GM18498 (cell line): ENCODE measurements at regions not wholly inside any gene's neighbourhood (a gene's known extent, or its start where the extent isn't known, plus 50 kb on each side); places are given as distances from the start of the nearest gene placed in this dataset.

Experiments
- ATAC-seq: cut with Tn5 transposase; IDR thresholded peaks from one replicate; pipeline ENCODE4 v1.9.1; 2021; ENCODE audit warnings: mild to moderate bottlenecking, moderate library complexity; ENCODE audit not compliant: unreplicated experiment

GRCh38 chr12:43052441-43052840 lies 462.9 kb upstream of the PRICKLE1 start:
- no peak for ATAC-seq

- no peak for ATAC-seq
These were observed 454.7 kb upstream of the PRICKLE1 start for GRCh38 chr12:43044241-43044640.

GRCh38 chr12:43038991-43039390 lies 449.4 kb upstream of the PRICKLE1 start:
- no peak for ATAC-seq

DNA sequence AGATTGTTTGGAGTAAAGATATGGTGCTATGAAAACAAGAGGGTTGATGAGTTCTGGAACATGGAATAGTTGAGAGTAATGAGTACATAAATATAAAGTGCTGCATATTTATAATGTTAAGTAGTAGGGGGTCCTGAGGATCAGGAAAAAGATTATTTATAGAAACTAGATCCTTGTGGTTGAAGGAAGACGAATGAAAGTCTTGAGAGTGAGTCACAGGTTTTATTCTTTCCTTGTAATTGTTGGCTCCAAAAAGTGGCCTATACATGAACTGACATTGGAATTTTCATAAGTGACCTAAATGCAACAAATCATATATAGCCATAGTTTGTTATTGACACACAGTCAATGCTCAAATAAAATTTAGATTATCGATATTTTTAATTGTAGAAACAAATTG lies 440.4 kb upstream of the PRICKLE1 start:
- ATAC-seq: no peak

GRCh38 chr12:43028826-43029225 lies 439.3 kb upstream of the PRICKLE1 start:
- ATAC-seq: no peak

DNA sequence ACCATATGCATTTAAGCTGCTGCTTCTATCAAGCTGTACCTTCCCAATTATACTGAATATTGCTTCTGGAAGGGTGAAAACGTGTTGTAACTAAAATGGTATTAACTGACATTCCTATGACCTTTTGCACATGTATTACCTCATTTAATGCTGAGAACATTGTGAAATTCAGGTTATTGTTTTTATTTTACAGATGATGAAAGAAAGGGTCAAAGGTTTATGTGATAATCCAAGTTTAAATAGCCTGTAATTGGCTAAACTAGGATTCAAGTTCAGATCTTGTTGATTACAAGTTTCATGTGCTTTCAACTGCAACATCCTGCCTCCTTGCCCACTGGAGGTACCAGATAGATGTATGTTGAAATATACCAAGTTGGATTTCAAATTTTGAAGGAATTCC lies 433.3 kb upstream of the PRICKLE1 start:
- ATAC-seq: no peak

DNA sequence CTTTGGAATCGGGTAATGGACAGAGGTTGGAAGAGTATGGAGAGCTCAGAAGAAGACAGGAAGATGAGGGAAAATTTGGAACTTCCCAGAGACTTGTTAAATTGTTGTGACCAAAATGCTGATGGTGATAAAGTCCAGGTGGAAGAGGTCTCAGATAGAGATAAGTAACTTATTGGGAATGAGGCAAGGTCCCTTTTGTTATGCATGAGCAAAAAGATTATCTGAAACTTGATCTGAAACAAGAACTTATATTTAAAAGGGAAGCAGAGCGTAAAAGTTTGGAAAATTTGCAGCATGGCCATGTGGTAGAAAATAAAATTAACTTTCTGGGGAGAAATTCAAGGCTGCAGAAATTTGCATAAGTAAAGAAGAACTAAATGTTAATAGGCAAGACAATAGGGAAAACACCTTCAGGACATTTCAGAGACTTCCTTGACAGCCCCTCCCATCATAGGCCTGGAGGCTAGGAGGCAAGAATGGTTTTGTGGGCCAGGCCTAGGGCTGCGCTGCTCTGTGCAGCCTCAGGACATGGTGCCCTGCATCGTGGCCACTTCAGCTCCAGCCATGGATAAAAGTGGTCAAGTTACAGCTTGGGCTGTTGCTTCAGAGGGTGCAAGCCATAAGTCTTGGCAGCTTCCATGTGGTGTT lies 425.7 kb upstream of the PRICKLE1 start:
- ATAC-seq: no peak

DNA sequence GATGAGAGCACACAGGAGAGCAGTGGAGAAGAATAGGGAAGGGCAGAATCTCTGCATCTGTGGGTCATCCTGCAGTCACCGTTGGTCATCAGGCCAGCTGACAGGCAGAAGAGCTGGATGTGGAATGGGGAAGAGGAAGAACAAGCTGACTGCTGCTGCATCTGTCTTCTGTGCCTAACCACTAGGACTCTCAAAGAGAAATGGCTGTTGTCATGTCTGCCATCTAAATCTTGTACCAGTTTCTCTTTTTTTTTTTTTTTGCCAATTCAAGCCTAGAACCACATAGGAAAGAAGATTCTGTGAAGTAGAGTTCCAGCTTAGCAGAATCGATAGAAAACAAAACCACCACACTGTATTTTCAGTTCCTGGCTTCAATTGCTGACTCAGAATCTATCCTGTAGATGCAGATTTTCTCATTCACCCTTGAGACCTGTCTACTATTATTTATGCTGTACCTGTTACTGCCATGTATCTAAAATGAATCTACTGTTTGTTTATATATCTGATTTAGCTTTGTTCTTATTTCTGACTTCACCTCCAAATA lies 421.9 kb upstream of the PRICKLE1 start:
- peak; percentile 98 for ATAC-seq

- no peak for ATAC-seq
These were observed 420.3 kb upstream of the PRICKLE1 start for GRCh38 chr12:43009846-43010240.

- ATAC-seq: no peak
These were observed 419.7 kb upstream of the PRICKLE1 start for GRCh38 chr12:43008953-43009845.

- no peak for ATAC-seq
These were observed 415.4 kb upstream of the PRICKLE1 start for GRCh38 chr12:43004908-43005307.

DNA sequence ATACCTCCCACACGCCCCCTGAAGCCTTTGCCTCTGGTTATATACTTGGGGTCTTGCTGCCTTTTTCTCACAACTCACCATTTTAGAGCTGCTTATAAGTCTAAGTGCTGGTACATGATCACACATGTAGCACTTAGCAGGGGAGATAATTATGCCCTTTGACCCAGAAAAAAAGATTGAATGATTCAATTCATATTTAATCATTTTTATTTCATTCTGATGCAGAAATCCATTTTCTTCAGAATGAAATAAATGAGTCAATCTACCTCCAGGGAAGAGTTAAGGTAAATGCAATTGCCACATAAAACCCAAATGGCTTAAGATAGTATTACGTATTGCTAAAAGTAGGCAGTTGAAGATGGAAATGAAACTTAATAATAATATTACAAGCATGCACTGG lies 414.6 kb upstream of the PRICKLE1 start:
- ATAC-seq: no peak

DNA sequence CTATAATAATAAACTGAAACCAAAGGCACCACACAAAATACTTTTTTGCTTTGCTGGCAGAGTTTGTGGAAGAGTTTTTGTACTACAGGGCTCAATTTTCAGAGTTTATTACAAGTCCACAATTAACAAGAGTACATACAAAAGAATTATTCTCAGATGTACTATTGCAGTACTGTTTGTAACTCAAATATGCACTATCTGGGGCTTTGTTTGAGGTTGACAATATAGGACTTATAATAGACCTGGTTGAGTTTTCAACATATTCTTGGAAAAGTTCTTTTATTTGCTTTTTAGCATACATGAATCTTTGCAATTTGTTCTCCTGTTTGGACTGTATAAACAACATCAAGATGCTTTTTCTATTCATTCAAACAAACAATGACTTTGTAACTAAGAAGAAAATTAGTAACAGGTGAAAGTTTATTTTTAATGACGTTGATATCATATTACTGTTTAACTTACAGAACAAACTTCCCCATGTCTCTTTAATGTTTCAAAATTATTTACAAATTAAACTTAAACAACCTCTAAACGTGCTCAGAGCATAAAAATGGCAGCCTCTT lies 407.4 kb upstream of the PRICKLE1 start:
- no peak for ATAC-seq

DNA sequence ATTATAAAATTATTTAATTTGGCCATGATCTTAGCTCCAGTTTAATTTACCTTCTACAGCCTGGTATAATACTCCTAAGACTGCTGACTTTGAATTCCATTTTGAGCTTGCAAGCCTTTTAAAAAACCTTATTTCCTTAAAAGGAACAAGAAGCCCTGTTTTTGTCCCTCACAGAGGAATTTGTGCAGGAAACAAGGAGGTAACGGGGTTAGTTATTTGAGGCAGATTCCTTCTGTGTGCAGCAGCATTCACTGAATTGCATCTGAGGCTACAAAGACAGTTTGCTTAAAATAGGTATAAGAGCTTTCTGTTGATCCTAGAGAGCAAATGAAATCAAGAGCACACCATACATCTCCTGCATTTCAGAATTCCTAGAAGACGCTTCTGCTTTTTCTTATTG lies 403.3 kb upstream of the PRICKLE1 start:
- no peak for ATAC-seq

GRCh38 chr12:42990387-42990786 lies 400.8 kb upstream of the PRICKLE1 start:
- ATAC-seq: no peak

- ATAC-seq: no peak
These were observed 397.7 kb upstream of the PRICKLE1 start for GRCh38 chr12:42987216-42987650.

GRCh38 chr12:42985506-42985905 lies 396.0 kb upstream of the PRICKLE1 start:
- ATAC-seq: no peak

GRCh38 chr12:42982828-42983227 lies 393.3 kb upstream of the PRICKLE1 start:
- ATAC-seq: no peak

- no peak for ATAC-seq
These were observed 391.8 kb upstream of the PRICKLE1 start for GRCh38 chr12:42981379-42981778.

DNA sequence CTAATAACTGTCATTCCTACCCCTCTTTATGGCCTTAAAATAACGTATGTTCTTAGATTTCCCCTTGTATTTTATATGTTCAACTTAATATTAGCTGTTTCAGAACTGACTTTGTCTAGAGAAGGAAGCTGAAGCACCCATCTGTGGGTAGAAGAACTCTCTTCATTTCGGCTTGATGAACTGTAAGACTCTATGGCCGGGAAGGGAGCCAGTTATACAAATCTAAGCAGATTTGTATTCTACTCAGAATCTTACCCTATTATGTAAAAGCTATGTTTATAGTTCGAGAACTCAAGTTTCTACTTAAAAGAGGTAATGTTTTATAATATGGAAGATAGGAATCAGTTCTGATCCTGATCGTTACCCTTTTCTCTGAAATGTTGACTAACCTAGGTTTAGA lies 390.9 kb upstream of the PRICKLE1 start:
- no peak for ATAC-seq

DNA sequence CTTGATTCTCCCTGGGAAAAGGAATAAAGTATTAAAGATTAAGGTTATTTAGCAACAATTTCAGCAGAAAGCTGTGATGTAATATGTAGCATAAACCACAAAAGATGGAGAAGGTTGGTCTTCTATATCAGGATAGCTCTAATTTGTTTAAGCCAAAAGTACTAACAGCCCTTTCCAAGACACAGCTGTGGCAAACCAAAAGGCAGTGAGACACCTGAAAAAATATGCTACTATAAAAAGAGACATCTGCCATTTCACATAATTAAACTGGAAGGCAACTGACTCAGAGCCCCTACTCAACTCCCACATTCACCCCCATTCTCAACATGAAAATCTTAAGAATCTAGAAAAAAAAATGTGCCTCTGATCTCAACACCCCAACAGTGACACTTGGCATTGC lies 390.2 kb upstream of the PRICKLE1 start:
- ATAC-seq: no peak

DNA sequence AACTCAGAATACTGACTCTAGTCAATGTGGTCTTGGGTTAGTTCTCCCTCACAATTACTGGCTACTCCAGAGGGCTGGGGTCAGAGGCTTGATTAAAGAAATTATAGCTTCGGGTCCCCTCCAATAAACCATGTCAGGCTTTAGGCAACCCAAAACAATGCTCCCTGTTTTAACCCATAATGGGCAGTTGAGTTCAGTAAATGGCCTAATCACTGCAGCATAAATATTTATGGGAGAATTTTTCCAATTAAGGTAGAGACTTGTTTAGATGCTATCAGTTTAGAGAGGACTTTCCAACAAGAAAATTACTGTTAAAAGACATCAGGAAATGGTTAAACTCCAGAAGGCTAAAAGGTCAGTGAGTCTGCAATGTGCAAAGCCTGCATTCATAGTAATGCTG lies 389.2 kb upstream of the PRICKLE1 start:
- no peak for ATAC-seq
